ENCODE measurements at regions not wholly inside any gene's neighbourhood (a gene's known extent, or its start where the extent isn't known, plus 50 kb on each side); places are given as distances from the start of the nearest gene placed in this dataset.
"Not testable (repeated sequence)": the region's sequence is repeated elsewhere in the genome, so short reads cannot be mapped to it uniquely, and the experiment has no call there.

- FAIRE-seq = not testable (repeated sequence)
Measured at GRCh38 chr7:6939126-6939525, 113.1 kb upstream of the CCZ1B start.

DNA sequence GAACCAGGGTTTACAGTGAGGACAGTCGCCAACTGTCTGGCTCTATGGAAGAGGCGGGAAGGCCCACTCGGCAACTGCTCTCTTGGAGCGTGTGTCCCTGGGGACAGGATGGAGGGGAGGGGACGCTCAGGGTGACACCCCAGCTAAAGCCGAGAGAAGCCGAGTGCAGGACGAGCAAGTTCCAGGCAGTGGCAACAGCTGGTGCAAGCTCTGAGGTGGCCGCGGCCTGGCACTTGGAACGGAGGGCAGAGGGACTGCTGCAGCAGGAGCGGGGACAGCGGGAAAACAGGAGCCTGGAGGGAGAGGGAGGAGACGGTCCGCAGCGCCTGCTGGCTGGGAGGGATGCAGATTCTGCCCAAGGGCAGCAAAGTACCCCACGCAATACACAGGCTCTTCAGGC is 113.8 kb upstream of the CCZ1B start:
- FAIRE-seq = not testable (repeated sequence)

DNA sequence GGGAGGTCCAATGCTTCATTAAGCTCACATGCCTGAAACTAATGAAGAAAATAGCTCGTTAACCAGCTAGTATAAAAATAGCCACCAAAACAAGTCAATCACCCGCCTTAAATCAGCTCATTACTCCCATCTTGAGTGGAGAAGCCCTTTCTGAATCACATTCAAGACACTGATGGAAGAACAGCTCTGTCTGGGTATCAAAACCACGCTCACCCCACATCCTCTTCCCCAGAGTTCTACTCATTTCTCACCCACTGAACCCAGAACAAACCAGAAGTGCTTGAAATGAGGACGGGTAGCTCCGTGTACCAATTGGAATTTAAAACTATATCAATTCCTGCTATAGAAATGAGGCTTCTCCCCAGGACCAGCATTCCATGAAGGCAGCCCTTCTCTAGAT is 120.8 kb upstream of the CCZ1B start:
- not testable (repeated sequence) for FAIRE-seq

DNA sequence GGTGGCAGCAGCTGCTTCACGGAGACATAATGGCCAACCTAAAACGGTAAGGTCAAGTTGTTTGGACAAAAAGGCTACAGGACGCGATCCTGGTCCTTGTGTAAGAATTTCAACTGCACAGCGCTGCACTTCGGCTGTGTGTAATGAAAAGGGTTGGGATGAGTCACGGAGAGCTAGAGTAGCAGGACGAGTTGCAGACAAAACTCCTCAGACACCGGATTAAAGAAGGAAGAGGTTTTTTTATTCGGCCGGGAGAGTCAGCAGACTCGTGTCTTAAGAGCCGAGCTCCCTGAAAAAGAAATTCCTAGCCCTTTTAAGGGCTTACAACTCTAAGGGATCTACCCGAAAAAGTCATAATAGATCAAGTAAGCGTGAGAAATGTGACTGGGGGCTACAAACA is 124.2 kb upstream of the CCZ1B start:
- FAIRE-seq = not testable (repeated sequence)

- not testable (repeated sequence) for FAIRE-seq
Measured at GRCh38 chr7:6951553-6951952, 125.5 kb upstream of the CCZ1B start.

DNA sequence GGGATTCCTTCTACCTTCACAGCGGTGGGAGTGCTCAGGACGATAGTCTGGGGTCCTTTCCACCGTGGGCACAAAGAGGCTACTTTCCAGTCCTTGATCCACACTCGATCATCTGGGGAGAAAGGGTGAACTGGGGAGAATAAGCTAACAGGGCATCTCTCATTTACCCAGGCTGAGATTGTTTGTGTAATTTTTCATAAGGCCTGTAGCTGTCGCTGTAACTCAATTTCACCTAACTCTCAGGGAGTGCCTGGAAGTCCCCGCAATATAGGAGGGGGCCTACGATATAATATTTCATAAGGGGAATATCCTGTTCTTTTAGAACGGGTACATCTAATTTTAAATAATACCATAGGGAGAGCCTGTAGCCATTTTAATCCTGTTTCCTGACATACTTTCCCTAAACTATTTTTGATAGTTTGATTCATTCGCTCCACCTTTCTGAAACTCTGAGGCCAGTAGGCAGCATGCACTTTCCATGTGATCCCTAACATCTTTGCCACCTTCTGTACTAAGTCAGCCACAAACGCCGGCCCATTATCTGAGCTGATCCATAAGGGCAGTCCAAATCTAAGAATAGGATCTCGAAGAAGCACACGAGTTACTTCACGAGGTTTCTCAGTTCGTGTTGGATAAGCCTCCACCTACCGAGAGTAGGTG is 127.2 kb upstream of the CCZ1B start:
- peak; percentile 33 for FAIRE-seq

DNA sequence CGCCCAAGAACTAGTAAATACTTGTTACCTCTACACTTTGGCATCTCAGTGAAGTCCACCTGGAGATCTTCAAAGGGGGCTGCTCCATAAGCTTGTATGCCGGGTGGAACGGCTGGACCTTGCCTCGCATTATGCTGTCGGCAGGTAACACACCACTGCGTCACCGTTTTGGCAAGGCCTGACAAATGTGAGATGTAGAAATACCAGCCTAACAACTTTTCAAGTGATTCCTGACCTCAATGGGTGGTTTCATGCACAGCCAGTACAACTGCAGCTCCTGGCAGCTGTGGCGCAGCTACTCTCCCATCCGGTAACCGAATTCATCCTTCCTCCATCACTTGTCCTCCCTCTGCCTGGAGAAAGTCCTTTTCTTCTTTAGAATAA is 127.7 kb upstream of the CCZ1B start:
- not testable (repeated sequence) for FAIRE-seq

- FAIRE-seq = not testable (repeated sequence)
Measured at GRCh38 chr7:6955385-6955784, 129.3 kb upstream of the CCZ1B start.

DNA sequence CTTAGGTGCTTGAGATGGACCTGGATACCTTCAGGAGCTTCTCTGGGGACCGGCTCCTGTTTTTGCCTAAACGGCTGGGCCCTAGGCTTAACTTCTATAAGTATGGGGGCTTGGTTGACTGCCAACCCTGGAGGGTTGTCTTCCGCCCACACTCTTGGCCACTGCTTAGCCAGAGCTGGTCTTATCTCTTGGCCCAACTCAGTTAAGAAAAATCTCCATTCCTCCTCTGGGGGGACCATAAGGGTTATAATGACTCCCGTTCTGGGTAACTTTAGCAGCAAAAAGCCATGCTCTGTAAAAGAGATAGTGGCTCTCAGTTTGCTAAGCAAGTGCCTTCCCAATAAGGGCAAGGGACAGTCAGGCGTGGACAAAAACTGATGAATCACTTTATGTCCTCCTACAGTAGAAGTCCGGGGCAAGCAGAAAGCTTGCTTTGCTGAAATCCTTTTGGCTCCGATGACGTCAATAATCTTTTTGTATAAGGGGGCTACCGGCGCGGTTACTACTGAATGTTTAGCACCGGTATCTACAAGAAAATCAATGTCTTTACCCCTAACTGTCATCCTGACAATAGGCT is 130.0 kb upstream of the CCZ1B start:
- not testable (repeated sequence) for FAIRE-seq

GRCh38 chr7:6958371-6958770 is 132.3 kb upstream of the CCZ1B start:
- not testable (repeated sequence) for FAIRE-seq

- FAIRE-seq = not testable (repeated sequence)
Measured at GRCh38 chr7:6959942-6960341, 133.9 kb upstream of the CCZ1B start.

- FAIRE-seq = not testable (repeated sequence)
Measured at GRCh38 chr7:6962871-6963270, 136.8 kb upstream of the CCZ1B start.

- FAIRE-seq = peak; percentile 27
Measured at GRCh38 chr7:6965051-6965450, 139.0 kb upstream of the CCZ1B start.

DNA sequence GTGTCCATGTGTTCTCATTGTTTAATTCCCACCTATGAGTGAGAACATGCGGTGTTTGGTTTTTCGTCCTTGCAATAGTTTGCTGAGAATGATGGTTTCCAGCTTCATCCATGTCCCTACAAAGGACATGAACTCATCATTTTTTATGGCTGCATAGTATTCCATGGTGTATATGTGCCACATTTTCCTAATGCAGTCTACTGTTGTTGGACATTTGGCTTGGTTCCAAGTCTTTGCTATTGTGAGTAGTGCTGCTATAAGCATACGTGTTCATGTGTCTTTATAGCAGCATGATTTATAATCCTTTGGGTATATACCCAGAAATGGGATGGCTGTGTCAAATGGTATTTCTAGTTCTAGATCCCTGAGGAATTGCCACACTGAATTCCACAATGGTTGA is 144.1 kb upstream of the CCZ1B start:
- FAIRE-seq = not testable (repeated sequence)

- not testable (repeated sequence) for FAIRE-seq
Measured at GRCh38 chr7:6974876-6975275, 148.8 kb upstream of the CCZ1B start.

GRCh38 chr7:6975346-6975745 is 149.3 kb upstream of the CCZ1B start:
- not testable (repeated sequence) for FAIRE-seq

DNA sequence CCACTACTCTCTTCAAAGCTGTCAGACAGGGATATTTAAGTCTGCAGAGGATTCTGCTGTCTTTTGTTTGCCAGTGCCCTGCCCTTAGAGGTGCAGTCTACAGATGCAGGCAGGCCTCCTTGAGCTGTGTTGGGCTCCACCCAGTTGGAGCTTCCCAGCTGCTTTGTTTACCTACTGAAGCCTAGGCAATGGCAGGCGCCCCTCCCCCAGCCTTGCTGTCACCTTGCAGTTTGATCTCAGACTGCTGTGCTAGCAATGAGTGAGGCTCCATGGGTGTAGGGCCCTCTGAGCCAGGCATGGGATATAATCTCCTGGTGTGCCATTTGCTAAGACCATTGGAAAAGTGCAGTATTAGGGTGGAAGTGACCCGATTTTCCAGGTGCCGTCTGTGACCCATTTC is 151.3 kb upstream of the CCZ1B start:
- not testable (repeated sequence) for FAIRE-seq

- not testable (repeated sequence) for FAIRE-seq
Measured at GRCh38 chr7:6978326-6978725, 152.3 kb upstream of the CCZ1B start.

- not testable (repeated sequence) for FAIRE-seq
Measured at GRCh38 chr7:6979456-6979855, 153.4 kb upstream of the CCZ1B start.

DNA sequence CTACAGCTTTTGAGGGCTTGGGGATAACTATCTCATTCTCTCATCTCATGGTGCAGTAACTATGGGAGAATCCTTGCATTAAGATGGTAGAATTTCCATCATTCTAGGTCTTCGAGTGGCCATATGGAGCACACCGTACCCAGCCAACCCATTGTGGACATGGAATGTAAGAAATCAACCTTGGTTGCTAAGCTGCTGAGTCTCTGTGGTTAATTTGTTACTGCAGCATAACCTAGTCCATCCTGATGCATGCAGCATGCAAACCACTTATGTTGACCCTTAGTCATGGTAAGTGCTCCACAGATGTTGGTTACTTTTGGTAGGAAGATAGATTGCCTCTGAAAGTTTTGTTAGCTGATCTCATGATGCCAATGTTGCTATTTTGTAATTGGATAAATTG is 156.3 kb upstream of the CCZ1B start:
- FAIRE-seq = not testable (repeated sequence)

GRCh38 chr7:6986892-6987291 is 160.8 kb upstream of the CCZ1B start:
- not testable (repeated sequence) for FAIRE-seq

GRCh38 chr7:6988608-6989007 is 162.5 kb upstream of the CCZ1B start:
- not testable (repeated sequence) for FAIRE-seq

DNA sequence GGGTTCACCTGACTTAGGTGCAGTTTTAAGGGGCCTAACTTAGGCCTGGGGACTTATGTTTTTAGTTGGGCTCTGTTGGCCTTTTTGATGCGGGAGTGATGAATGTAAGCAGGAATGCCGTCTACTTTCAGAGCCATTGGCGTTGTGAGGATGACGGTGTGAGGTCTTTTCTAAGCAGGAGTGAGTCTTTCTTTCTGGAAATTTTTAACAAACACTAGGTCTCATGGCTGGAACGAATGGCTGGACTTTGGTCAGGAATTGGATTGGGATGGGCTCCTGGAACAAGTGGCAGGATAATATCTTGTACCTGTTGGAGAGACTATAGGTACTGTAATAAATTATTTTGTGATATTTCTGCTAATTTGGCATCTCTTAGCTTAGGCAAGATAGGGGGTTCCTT is 163.9 kb upstream of the CCZ1B start:
- not testable (repeated sequence) for FAIRE-seq

- not testable (repeated sequence) for FAIRE-seq
Measured at GRCh38 chr7:6990426-6991152, 164.5 kb upstream of the CCZ1B start.
